IMR-90 (cell line): ENCODE measurements at regions not wholly inside any gene's neighbourhood (a gene's known extent, or its start where the extent isn't known, plus 50 kb on each side); places are given as distances from the start of the nearest gene placed in this dataset.

Experiments
- ATAC-seq: fragments of 200-7000 bp; cut with Tn5 transposase; 2 replicates; pipeline ENCODE4 v1.9.1; 2020; ENCODE audit warnings: low read depth, mild to moderate bottlenecking, moderate library complexity
- BruUV-seq: library from RNA; stranded (reverse); fragments of 400-500 nt; replicated peaks from 2 replicates; lab custom pipeline; 2021; lab: Mats Ljungman, UMichigan
- CTCF ChIA-PET: fragments of 300-600 bp; formaldehyde crosslinking; extraction: SDS; loops from one replicate; lab custom pipeline; 2021; ENCODE audit warnings: antibody characterized with exemption; lab: Yijun Ruan, JAX
- POLR2A ChIA-PET: fragments of 300-600 bp; sonication (Branson Sonifier 250); formaldehyde crosslinking; loops from one replicate; lab custom pipeline; 2022; ENCODE audit warnings: antibody characterized with exemption; ENCODE audit not compliant: unreplicated experiment; lab: Charles Lee
- DNase-seq: peaks from one replicate; pipeline ENCODE4 v3.0.0; 2013
- H2AFZ ChIP-seq: replicated peaks from 2 replicates; pipeline ENCODE3; 2013; ENCODE audit warnings: low read length, mild to moderate bottlenecking; ENCODE audit not compliant: poor library complexity
- H2AK5ac ChIP-seq: 2 replicates; pipeline ENCODE4 v1.6.1; 2013; ENCODE audit warnings: low read depth, low read length, inconsistent platforms
- H2AK9ac ChIP-seq: replicated peaks from 2 replicates; pipeline ENCODE3; 2013; ENCODE audit warnings: mild to moderate bottlenecking, low read depth, low read length, moderate library complexity; ENCODE audit not compliant: poor library complexity
- H2BK120ac ChIP-seq: 2 replicates; pipeline ENCODE4 v1.6.1; 2013; ENCODE audit warnings: low read depth, low read length, inconsistent platforms
- H2BK15ac ChIP-seq: 3 replicates; pipeline ENCODE4 v1.6.1; 2013; ENCODE audit warnings: low read depth, low read length, inconsistent platforms
- H2BK20ac ChIP-seq: 2 replicates; pipeline ENCODE4 v1.6.1; 2013; ENCODE audit warnings: low read depth, mild to moderate bottlenecking, inconsistent platforms, low read length, moderate library complexity
- H2BK5ac ChIP-seq: 2 replicates; pipeline ENCODE4 v1.6.1; 2013; ENCODE audit warnings: mild to moderate bottlenecking, low read depth, low read length, inconsistent platforms; ENCODE audit not compliant: poor library complexity, severe bottlenecking
- H3K14ac ChIP-seq: replicated peaks from 2 replicates; pipeline ENCODE4 v1.6.1; 2013; ENCODE audit warnings: low read depth, low read length, inconsistent platforms
- H3K18ac ChIP-seq: 2 replicates; pipeline ENCODE4 v1.6.1; 2013; ENCODE audit warnings: low read depth, low read length, control low read depth
- H3K23ac ChIP-seq: 2 replicates; pipeline ENCODE4 v1.6.1; 2013; ENCODE audit warnings: low read depth, low read length, inconsistent platforms
- H3K27ac ChIP-seq: 2 replicates; pipeline ENCODE4 v1.5.1; 2013; ENCODE audit warnings: mild to moderate bottlenecking, control low read depth, low read length; ENCODE audit not compliant: insufficient read depth
- H3K27me3 ChIP-seq: 2 replicates; pipeline ENCODE4 v1.6.1; 2013; ENCODE audit warnings: low read length; ENCODE audit not compliant: control insufficient read depth, insufficient read depth
- H3K36me3 ChIP-seq: 2 replicates; pipeline ENCODE4 v1.6.1; 2013; ENCODE audit warnings: low read length, mixed read lengths; ENCODE audit not compliant: control insufficient read depth, insufficient read depth
- H3K4ac ChIP-seq: 2 replicates; pipeline ENCODE4 v1.6.1; 2013; ENCODE audit warnings: low read depth, low read length, inconsistent platforms
- H3K4me1 ChIP-seq: 2 replicates; pipeline ENCODE4 v1.6.1; 2013; ENCODE audit warnings: low read length, mixed read lengths; ENCODE audit not compliant: control insufficient read depth, insufficient read depth
- H3K4me2 ChIP-seq: 2 replicates; pipeline ENCODE4 v1.6.1; 2013; ENCODE audit warnings: low read depth, mild to moderate bottlenecking, control low read depth, low read length, moderate library complexity
- H3K4me3 ChIP-seq: 2 replicates; pipeline ENCODE4 v1.5.1; 2013; ENCODE audit warnings: low read depth, mild to moderate bottlenecking, control low read depth, low read length, moderate library complexity; ENCODE audit not compliant: insufficient read depth
- H3K56ac ChIP-seq: 2 replicates; pipeline ENCODE4 v1.6.1; 2013; ENCODE audit warnings: low read length, inconsistent platforms; ENCODE audit not compliant: insufficient read depth; ENCODE audit errors: extremely low read depth
- H3K79me1 ChIP-seq, 2 experiments: 2 replicates each; pipeline ENCODE4 v1.6.1; 2013; ENCODE audit warnings: low read length in 2 of 2, inconsistent platforms in 1 of 2, low read depth in 1 of 2
- H3K9ac ChIP-seq: 2 replicates; pipeline ENCODE4 v1.6.1; 2013; ENCODE audit warnings: low read depth, low read length, control low read depth
- H3K9me1 ChIP-seq: 2 replicates; pipeline ENCODE4 v1.6.1; 2013; ENCODE audit warnings: low read length, inconsistent platforms; ENCODE audit not compliant: insufficient read depth
- H3K9me3 ChIP-seq: 2 replicates; pipeline ENCODE4 v1.6.1; 2013; ENCODE audit warnings: low read length; ENCODE audit not compliant: control insufficient read depth, insufficient read depth
- H4K20me1 ChIP-seq: 2 replicates; pipeline ENCODE4 v1.6.1; 2013; ENCODE audit warnings: low read length, inconsistent platforms; ENCODE audit not compliant: insufficient read depth
- H4K5ac ChIP-seq: 2 replicates; pipeline ENCODE4 v1.6.1; 2013; ENCODE audit warnings: mild to moderate bottlenecking, low read depth, low read length, control low read depth
- H4K8ac ChIP-seq, 2 experiments: 2 replicates each; pipeline ENCODE4 v1.6.1; 2013; ENCODE audit warnings: low read depth in 2 of 2, low read length in 2 of 2, control low read depth in 1 of 2, inconsistent platforms in 1 of 2
- H4K91ac ChIP-seq: 2 replicates; pipeline ENCODE4 v1.6.1; 2013; ENCODE audit warnings: low read depth, low read length, inconsistent platforms; ENCODE audit not compliant: insufficient read depth
- BHLHE40 ChIP-seq: fragments of 150-350 bp; IDR thresholded peaks from 2 replicates; pipeline ENCODE4 v1.6.1; 2016; ENCODE audit warnings: mild to moderate bottlenecking, low read depth, low read length
- CEBPB ChIP-seq: IDR thresholded peaks from 2 replicates; pipeline ENCODE4 v1.6.1; 2012; ENCODE audit warnings: low read depth, low read length, improper control_type of control experiment
- CTCF ChIP-seq: conservative IDR thresholded peaks from 2 replicates; pipeline ENCODE4 v1.5.1; 2012; ENCODE audit warnings: mild to moderate bottlenecking, low read depth, low read length, improper control_type of control experiment
- FOS ChIP-seq: fragments of 150-350 bp; IDR thresholded peaks from 2 replicates; pipeline ENCODE4 v1.6.1; 2016; ENCODE audit warnings: low read depth, low read length
- MAZ ChIP-seq: IDR thresholded peaks from 2 replicates; pipeline ENCODE4 v1.6.1; 2012; ENCODE audit warnings: low read depth, mild to moderate bottlenecking, low read length, improper control_type of control experiment, moderate library complexity, borderline replicate concordance
- NFE2L2 ChIP-seq: fragments of 150-350 bp; IDR thresholded peaks from 2 replicates; pipeline ENCODE4 v1.6.1; 2016; ENCODE audit warnings: low read depth, mild to moderate bottlenecking, low read length
- RAD21 ChIP-seq: IDR thresholded peaks from 2 replicates; pipeline ENCODE4 v1.6.1; 2012; ENCODE audit warnings: low read length, improper control_type of control experiment
- RCOR1 ChIP-seq: IDR thresholded peaks from 2 replicates; pipeline ENCODE4 v1.6.1; 2012; ENCODE audit warnings: mild to moderate bottlenecking, low read length, improper control_type of control experiment; ENCODE audit not compliant: insufficient replicate concordance
- RFX5 ChIP-seq: IDR thresholded peaks from 2 replicates; pipeline ENCODE4 v1.8.0; 2012; ENCODE audit warnings: low read depth, mild to moderate bottlenecking, low read length, moderate library complexity
- SMC3 ChIP-seq: fragments of 150-350 bp; IDR thresholded peaks from 2 replicates; pipeline ENCODE4 v1.6.1; 2016; ENCODE audit warnings: low read depth, mild to moderate bottlenecking, antibody characterized with exemption, low read length, moderate library complexity
- USF2 ChIP-seq: fragments of 150-350 bp; IDR thresholded peaks from 2 replicates; pipeline ENCODE4 v1.6.1; 2017; ENCODE audit warnings: mild to moderate bottlenecking, antibody characterized with exemption, low read length, low read depth
- WGBS, 2 experiments: methylation state at CpG; one replicate each; pipeline versions ENCODE4 v1.1.5 to v1.1.7; 2013; ENCODE audit warnings: missing lambda C conversion rate in 2 of 2; ENCODE audit not compliant: insufficient read length in 1 of 2; ENCODE audit errors: extremely low coverage in 2 of 2; 5-methylcytosine and 5-hydroxymethylcytosine counted together
- dilution Hi-C: fragments of 300-500 bp; cut with HindIII; formaldehyde crosslinking; loops from one replicate; pipeline ENCODE4 v1.14.3; 2018; ENCODE audit warnings: low sequenced_read_pairs; ENCODE audit not compliant: unreplicated experiment
- in situ Hi-C: fragments of 300-500 bp; cut with MboI; formaldehyde crosslinking; loops from 3 replicates; pipeline ENCODE4 v1.14.3; 2019; ENCODE audit warnings: low sequenced_read_pairs, inconsistent platforms, mixed read lengths
- intact Hi-C: fragments of 100-400 bp; cut with micrococcal nuclease; formaldehyde crosslinking; loops from 2 replicates; pipeline ENCODE4 v1.10.0; 2022

GRCh38 chr6:139839506-139840156 is 465.2 kb upstream of the CITED2 start:
- Histone ChIP-seq H3K9me3 (no peaks in the 10 kb centered on the region), H2AFZ (peak overlapping the region; percentile 78), H3K14ac (peak overlapping the region; percentile 82), H3K23ac (no peak overlapping the region), H3K27ac (no peak overlapping the region), H3K27me3 (no peaks in the 10 kb centered on the region), H3K79me1 (no peaks in the 10 kb centered on the region), H4K8ac (peak overlapping the region; percentile 23 to 57; a peak in 2 of 4 replicates), H3K9me1 (no peaks in the 10 kb centered on the region; the same call in 1 of the 2 replicates), H4K20me1 (no peaks in the 10 kb centered on the region), H2BK20ac (peak overlapping the region; percentile 61; the same call in 1 of the 2 replicates), H4K91ac (no peak overlapping the region), H3K18ac (peak overlapping the region; percentile 69; the same call in 1 of the 2 replicates), H2AK5ac (0 out of 2 replicates have a peak overlapping the region, but pooled peaks have one; percentile 52), H3K4me1 (peaks cover 3% of the 10 kb centered on the region; the same call in 1 of the 2 replicates), H2BK5ac (no peak overlapping the region), H2BK15ac (0 out of 3 replicates have a peak overlapping the region, but pooled peaks have one; percentile 1), H3K36me3 (no peaks in the 10 kb centered on the region), H3K9ac (no peak overlapping the region), H3K4ac (0 out of 2 replicates have a peak overlapping the region, but pooled peaks have one; percentile 5), H2AK9ac (peak overlapping the region; percentile 37), H3K4me3 (no peak overlapping the region), H2BK120ac (peak overlapping the region; percentile 37), H4K5ac (peak overlapping the region; percentile 21; the same call in 1 of the 2 replicates), H3K4me2 (peak overlapping the region; percentile 73; the same call in 1 of the 2 replicates), H3K56ac (no peak overlapping the region)
- CTCF ChIA-PET: no interaction called here
- dilution Hi-C loops: no loop called here
- BruUV-seq: no TSS peak
- WGBS, 2 experiments: no CpG with 5 or more reads among the region's 7 CpGs
- TF ChIP-seq MAZ (no peak), SMC3 (no peak), NFE2L2 (no peak), CEBPB (no peak), FOS (no peak), RAD21 (no peak), RCOR1 (no peak), CTCF (no peak), RFX5 (no peak), USF2 (no peak), BHLHE40 (no peak)
- ATAC-seq (no peak; the same call in 1 of the 2 replicates), DNase-seq (no peak)
- intact Hi-C loops: no loop called here
- in situ Hi-C loops: no loop called here
- POLR2A ChIA-PET: interaction anchor here (0.7 kb wide), 1 partner anchor 259 kb away, joined by 3 read pairs; no protein-coding TSS in a partner anchor
